Inflammatory macrophage (primary cell): ENCODE measurements at regions not wholly inside any gene's neighbourhood (a gene's known extent, or its start where the extent isn't known, plus 50 kb on each side); places are given as distances from the start of the nearest gene placed in this dataset.
A peak's percentile ranks its signal among the peaks of the same experiment; 100 is the strongest.
"Not testable (repeated sequence)": the region's sequence is repeated elsewhere in the genome, so short reads cannot be mapped to it uniquely, and the experiment has no call there.

ENCODE experiments used
- DNase-seq, 2 donors: peaks; one replicate each; pipeline ENCODE4 v3.0.0-alpha.2; 2020 to 2022

DNA sequence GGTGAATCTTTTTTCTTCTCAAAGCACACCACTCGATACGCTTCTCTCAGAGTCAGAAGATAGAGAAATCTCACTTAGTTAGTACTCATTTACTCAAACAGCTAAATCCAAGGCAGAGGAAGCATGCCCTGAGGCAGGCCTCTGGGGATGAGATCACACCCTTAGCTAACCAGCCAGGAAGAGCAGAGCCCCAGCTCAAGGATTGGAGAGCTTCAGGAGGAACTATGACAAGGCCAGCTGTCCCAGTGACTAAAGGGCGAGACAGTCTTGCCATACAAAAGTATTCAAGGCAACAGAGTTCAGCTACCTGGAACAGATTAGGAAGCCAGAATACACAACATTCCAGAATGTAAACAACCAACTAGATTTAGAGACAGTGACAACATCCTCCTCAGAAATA, 197.7 kb upstream of the CCDC196 start:
- DNase-seq: no peak

DNA sequence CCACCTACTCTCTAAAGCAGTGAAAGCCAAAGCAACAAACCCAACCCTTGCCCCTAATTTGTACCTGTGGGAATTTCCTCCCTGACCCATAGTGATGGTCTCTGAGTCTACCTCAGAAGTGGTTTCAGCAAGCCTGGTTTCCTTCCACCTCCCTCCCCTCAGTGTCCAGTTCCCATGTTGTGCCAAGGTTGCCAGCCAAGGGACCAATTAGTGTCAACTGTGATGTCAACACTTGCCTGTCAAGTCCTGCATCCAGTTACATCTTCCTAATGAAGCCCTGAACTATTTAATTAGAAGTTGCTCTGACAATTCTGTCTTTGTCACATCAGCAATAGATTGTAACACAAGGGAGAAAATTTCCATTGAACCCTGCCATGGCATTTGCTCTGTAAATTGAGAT, 194.4 kb upstream of the CCDC196 start:
- DNase-seq: no peak

- no peak for DNase-seq
These were observed 192.6 kb upstream of the CCDC196 start for GRCh38 chr14:66293533-66294105.

- DNase-seq: no peak
These were observed 190.8 kb upstream of the CCDC196 start for GRCh38 chr14:66295386-66295785.

GRCh38 chr14:66300886-66301285, 185.3 kb upstream of the CCDC196 start:
- DNase-seq: no peak

DNA sequence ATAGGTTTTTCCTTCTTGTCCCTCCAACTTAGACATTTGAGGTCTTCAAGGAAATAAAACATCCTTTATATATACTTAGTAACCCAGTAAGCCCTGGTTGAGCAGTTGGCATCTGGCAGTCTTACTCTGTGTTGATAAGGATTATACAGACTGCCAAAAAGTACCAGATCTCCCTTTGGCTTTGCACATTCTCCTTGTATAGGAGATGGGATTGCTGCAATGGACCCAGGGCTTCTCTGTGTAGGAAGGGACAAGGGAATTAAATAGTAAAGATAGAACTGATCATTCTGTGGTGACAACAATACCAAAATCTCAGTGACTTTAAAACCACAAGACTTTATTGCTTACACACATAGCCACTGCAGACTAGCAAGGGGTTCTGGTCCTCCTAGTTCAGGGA, 180.1 kb upstream of the CCDC196 start:
- no peak for DNase-seq

- no peak for DNase-seq
These were observed 175.1 kb upstream of the CCDC196 start for GRCh38 chr14:66311058-66311457.

DNA sequence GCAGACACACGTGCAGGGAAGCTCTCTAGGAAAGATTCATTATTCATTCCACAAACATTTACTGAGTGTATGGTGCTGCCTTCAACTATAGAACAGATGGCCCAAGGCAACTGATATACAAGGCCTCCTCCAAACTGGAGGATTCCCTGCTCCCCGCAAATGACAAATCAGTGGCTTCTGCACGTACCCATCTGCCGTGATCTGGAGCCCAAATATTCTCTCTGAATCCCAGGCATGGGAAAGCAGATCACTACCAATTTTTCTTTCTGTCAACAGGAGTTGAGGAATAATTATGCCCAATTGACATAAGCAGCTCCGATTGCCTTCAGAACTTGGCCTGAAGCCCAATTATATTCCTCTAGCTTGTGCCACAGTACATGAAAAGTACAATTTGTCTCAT, 174.2 kb upstream of the CCDC196 start:
- DNase-seq: no peak

DNA sequence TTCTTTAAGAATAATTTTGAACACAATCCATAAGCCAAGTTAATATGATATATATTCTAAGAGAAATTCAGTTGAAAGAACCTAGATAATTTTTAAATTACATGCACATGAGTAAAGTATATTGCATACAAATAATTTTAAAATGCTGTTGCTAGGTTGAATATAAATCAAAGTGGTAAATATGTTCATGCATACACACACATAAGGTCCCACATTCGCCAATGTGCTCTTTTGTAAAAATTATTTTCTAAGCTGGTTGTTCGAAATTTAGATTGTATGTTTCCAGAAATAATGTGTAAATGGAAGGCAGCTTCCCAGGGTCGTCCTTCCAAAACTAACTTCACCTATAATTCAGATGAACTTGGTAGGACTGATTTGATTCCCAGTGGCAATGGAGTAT, 173.7 kb upstream of the CCDC196 start:
- no peak for DNase-seq

DNA sequence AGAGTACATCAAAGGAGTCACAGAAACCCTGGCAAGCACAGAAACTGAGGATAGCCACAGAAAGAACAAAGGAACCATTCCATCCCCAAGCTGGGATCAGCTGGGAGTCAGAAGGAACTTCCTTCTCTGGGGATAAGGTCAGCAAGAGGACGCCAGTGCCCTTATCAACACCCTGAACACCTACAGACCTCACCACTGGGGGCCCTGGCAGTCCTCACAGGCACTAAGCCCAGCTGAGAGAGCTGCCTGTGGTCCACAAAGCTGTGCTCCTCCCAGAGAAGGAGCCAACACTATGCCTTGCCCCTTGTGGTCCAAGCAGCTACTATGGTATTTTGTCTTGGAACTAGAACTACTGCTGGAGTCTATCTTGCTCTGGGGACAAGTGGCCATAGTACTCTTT, 171.1 kb upstream of the CCDC196 start:
- DNase-seq: no peak

DNA sequence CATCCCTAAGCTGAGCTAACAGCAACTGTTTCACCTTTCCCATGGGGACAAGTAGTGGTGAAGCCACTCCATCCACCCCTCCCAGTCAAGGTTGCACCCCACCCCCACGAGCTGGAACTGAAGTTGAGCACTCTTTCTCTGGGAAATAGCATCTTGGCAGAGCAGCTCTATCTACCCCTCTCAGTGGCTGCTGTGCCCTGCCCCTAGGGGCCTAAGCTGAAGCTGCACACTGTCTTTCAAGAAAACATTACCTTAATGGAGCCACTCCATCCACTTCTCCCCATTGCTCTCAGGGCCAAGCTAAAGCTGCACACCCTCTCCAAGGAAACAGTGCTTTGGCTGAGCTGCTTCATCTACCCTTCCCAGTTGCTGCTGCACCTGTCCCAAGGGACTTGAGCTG, 170.6 kb upstream of the CCDC196 start:
- DNase-seq: no peak

- DNase-seq: no peak
These were observed 163.6 kb upstream of the CCDC196 start for GRCh38 chr14:66322564-66322963.

DNA sequence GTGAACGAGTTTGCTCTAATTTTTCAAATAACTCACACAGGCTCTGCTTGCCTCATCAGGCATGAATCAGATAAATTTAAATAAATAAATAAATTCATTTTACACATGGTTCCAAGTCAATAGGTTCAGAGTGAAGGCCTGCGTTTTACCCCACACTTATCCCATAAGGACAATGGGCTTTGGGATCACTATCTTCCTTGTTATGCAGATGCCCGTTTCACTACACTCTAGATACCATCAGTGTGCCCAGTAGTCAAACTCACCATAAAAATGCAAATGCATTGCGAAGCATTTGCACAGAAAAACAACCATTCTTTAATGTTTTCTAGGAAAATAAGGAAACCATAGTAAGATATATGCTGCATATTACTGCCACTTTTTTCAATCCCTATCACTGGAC, 155.9 kb upstream of the CCDC196 start:
- no peak for DNase-seq

GRCh38 chr14:66330916-66331315, 155.3 kb upstream of the CCDC196 start:
- no peak for DNase-seq

GRCh38 chr14:66333293-66333692, 152.9 kb upstream of the CCDC196 start:
- not testable (repeated sequence) for DNase-seq

DNA sequence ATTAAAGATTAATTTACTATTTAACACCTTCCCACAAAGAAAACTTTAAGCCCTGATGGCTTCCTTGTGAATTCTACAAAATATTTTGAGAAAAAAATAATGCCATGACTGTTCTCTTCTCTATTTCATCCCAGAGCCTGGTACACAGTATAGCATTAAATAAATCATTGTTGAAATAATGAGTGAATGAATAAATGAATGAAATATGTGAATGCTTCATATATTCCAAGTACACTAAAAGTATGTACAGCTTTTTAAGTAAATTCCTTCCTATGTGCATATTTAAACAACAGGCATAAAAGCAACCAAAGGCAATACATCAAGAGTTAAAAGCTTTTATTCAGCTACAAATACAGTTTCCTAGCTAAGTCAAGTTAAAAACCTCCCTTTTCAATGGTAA, 144.9 kb upstream of the CCDC196 start:
- DNase-seq: no peak

GRCh38 chr14:66345986-66346385, 140.2 kb upstream of the CCDC196 start:
- no peak for DNase-seq

DNA sequence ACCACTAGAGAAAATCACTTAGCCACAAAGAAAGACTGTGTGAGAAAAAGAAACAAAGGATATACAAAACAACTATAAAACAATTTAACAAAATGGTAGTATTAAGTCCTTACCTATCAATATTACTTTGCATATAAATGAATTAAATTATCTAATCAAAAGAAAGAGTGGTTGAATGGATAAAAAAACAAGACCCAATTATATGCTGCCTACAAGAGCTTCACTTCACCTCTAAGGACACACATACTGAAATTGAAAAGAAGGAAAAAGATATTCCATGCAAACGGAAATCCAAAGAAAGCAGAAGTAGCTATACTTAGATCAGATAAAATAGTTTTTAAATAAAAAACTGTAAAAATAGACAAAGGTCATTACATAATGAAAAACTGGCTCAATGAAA, 134.9 kb upstream of the CCDC196 start:
- DNase-seq: no peak

GRCh38 chr14:66359500-66359899, 126.7 kb upstream of the CCDC196 start:
- peak; percentile 26 to 38 for DNase-seq

DNA sequence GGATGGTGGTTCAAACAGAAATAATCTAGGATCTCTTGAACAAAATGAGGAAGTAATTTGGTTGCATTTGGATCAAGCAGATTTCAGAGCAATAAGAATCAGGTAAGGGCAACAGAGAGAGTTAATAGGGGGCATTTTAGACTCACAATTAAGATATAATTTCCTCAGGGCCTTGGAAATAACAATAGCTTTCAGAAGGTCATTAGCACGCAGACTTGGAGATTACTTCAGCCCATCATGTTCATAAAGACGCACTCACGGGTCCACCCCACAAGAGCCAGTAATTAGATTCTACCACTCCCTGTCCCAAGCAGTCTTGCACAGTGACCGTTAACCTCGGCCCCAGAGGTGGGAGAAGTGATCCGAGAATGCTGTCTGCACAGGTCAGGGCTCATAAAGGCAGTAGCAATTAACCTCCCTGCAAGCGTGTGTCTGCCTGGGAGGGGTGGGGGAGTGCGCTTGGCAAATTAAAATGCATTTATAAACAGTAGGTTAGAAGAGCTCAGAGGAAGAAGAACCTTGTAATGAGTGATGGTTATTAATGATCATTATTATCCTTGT, 125.7 kb upstream of the CCDC196 start:
- no peak for DNase-seq

DNA sequence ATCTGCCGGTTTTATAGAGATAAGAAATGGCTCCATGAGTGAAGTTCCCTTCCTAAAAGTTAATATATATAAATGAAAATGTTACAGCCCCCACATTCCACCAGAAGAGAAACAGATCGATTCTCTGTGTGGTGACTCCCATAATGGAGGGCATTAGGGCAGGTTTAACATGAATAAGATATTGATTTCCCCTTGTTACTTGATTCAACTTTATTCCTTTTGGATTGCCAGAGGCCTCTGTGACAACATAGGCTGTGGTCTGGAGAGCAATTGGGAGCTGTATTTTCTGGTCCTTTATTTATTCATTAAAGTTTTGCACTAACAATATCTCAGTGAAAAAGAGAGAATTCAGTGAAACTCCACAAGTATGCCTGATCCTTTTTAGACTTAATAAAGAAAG, 125.2 kb upstream of the CCDC196 start:
- DNase-seq: no peak

- no peak for DNase-seq
These were observed 120.8 kb upstream of the CCDC196 start for GRCh38 chr14:66365388-66365787.

GRCh38 chr14:66369157-66369697, 116.9 kb upstream of the CCDC196 start:
- DNase-seq: no peak

DNA sequence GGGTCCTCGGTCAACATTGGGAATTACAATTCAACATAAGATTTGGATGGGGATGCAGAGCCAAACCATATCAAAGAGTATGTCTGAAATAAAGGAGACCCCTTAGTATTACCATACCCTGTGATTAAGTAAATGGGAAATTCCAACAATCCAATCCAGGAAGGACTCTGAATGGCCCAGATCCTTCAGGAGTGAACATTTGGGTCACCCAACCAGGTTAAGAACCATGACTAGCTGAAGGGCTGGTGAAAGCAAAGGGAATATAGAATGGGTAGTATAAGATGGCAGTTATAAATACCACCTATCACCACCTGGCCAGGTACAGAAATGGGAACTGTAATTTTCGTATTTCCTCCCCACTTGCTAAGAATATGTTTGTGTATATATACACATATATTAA, 114.4 kb upstream of the CCDC196 start:
- no peak for DNase-seq
